Activated CD8-positive, alpha-beta T cell treated with anti-CD3 and anti-CD28 coated beads for 36 hours (primary cell): ENCODE measurements at regions not wholly inside any gene's neighbourhood (a gene's known extent, or its start where the extent isn't known, plus 50 kb on each side); places are given as distances from the start of the nearest gene placed in this dataset.
A peak's percentile ranks its signal among the peaks of the same experiment; 100 is the strongest.

Source experiments
- ATAC-seq: fragments of 200-7000 bp; cut with Tn5 transposase; one replicate; pipeline ENCODE4 v1.10.0; 2021; ENCODE audit warnings: mild to moderate bottlenecking, moderate library complexity
- CTCF ChIA-PET: fragments of 350-600 bp; sonication (Branson Sonifier 250); formaldehyde crosslinking; loops from one replicate; lab custom pipeline; 2021; ENCODE audit warnings: antibody characterized with exemption; lab: Charles Lee
- POLR2A ChIA-PET: fragments of 350-600 bp; sonication (Branson Sonifier 250); formaldehyde crosslinking; loops from one replicate; lab custom pipeline; 2021; ENCODE audit warnings: antibody characterized with exemption; lab: Charles Lee
- DNase-seq: peaks from one replicate; pipeline ENCODE4 v3.0.0-alpha.2; 2020
- H3K27ac Mint-ChIP-seq: one replicate; pipeline ENCODE4 v1.8.0; 2021; ENCODE audit warnings: mild to moderate bottlenecking, mixed read lengths
- H3K27me3 Mint-ChIP-seq: one replicate; pipeline ENCODE4 v1.8.0; 2021; ENCODE audit warnings: mixed read lengths
- H3K36me3 Mint-ChIP-seq: one replicate; pipeline ENCODE4 v1.8.0; 2021; ENCODE audit warnings: low read depth, mixed read lengths
- H3K4me1 Mint-ChIP-seq: one replicate; pipeline ENCODE4 v1.8.0; 2021; ENCODE audit warnings: low read depth, mixed read lengths
- H3K4me3 Mint-ChIP-seq: one replicate; pipeline ENCODE4 v1.8.0; 2021; ENCODE audit warnings: mild to moderate bottlenecking, moderate library complexity, mixed read lengths
- H3K9me3 Mint-ChIP-seq: one replicate; pipeline ENCODE4 v1.8.0; 2021; ENCODE audit warnings: mixed read lengths
- intact Hi-C: fragments of 100-400 bp; cut with micrococcal nuclease; formaldehyde crosslinking; loops from one replicate; pipeline ENCODE4 v1.10.0; 2022
- TF ChIP-seq, protein P1 (sequence below): fragments of 200-600 bp; IDR thresholded peaks from one replicate; pipeline ENCODE4 v1.8.0; 2022; ENCODE audit warnings: antibody characterized with exemption, mild to moderate bottlenecking

DNA sequence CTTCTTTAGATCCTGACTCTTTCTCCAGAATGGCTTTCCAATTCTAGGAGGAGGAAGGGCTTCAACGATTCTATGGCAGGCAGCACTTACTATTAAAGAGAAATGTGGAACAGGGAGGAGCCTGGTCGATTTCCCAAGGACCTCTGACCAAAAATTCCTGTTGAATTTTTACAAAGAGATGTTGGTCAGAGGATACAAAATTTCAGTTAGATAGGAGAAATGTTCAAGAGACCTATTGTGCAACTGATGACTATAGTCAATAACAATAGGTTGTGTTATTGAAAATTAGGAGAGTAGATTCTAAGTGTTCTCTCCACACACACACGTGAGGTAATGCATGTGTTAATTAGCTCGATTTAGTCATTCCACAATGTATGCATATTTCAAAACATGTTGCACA is 130.1 kb upstream of the TNFAIP3 start:
- POLR2A ChIA-PET: no interaction called here
- TF ChIP-seq, protein P1, sequence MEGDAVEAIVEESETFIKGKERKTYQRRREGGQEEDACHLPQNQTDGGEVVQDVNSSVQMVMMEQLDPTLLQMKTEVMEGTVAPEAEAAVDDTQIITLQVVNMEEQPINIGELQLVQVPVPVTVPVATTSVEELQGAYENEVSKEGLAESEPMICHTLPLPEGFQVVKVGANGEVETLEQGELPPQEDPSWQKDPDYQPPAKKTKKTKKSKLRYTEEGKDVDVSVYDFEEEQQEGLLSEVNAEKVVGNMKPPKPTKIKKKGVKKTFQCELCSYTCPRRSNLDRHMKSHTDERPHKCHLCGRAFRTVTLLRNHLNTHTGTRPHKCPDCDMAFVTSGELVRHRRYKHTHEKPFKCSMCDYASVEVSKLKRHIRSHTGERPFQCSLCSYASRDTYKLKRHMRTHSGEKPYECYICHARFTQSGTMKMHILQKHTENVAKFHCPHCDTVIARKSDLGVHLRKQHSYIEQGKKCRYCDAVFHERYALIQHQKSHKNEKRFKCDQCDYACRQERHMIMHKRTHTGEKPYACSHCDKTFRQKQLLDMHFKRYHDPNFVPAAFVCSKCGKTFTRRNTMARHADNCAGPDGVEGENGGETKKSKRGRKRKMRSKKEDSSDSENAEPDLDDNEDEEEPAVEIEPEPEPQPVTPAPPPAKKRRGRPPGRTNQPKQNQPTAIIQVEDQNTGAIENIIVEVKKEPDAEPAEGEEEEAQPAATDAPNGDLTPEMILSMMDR: no peak
- intact Hi-C loops: no loop called here
- ATAC-seq (no peak), DNase-seq (no peak)
- Mint-ChIP-seq H3K27me3 (peaks cover 2% of the 10 kb centered on the region), H3K9me3 (no peaks in the 10 kb centered on the region), H3K4me1 (peaks cover 20% of the 10 kb centered on the region), H3K4me3 (no peak overlapping the region), H3K27ac (no peak overlapping the region), H3K36me3 (no peaks in the 10 kb centered on the region)
- CTCF ChIA-PET: interaction anchor here (1.6 kb wide), 1 partner anchor 131 kb away, joined by 3 read pairs; the partner anchor contains the start of gene TNFAIP3

DNA sequence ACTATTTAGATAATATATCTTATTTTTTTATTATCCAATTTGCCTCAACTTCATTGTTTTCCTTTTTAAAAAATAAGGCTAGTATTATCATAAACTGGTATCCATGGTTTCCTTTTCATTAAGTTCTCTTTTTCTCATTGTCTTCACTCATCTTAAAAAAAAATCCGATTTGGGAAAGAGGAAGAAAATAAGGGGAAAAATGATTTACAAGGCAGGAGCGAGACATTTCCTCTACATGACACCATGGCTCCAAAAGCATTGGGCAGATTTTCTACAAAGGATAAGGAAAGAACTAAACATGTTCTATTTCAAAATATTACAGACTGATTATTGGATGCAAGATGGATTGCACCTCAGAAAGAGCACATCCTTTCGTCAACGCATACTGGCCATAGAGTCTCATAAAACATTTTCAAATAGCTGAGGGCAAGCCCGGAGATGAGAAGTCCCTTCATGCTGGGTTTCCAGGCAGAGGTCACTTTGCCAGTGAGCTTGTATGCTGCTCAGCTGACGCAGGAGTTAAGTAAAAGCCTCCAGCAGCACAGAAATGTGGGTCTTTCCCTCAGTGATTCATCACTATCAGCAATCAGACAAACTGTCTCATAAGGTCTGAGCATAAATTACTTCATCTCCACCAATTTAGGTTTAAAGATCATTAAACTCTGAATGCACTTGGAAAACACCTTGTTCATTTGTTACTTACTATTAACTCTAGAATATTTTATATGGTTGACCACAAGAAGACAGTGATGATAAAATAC is 129.0 kb upstream of the TNFAIP3 start:
- peak; percentile 64 for ATAC-seq
- Mint-ChIP-seq H3K27ac (no peak overlapping the region), H3K36me3 (peaks cover under 1% of the 10 kb centered on the region), H3K4me3 (no peak overlapping the region), H3K4me1 (peaks cover 20% of the 10 kb centered on the region), H3K9me3 (no peaks in the 10 kb centered on the region), H3K27me3 (peaks cover 2% of the 10 kb centered on the region)
- TF ChIP-seq, protein P1: no peak
- ChIA-PET POLR2A (no interaction called here), CTCF (no interaction called here)
- intact Hi-C loops: no loop called here
- peak; percentile 23 for DNase-seq

DNA sequence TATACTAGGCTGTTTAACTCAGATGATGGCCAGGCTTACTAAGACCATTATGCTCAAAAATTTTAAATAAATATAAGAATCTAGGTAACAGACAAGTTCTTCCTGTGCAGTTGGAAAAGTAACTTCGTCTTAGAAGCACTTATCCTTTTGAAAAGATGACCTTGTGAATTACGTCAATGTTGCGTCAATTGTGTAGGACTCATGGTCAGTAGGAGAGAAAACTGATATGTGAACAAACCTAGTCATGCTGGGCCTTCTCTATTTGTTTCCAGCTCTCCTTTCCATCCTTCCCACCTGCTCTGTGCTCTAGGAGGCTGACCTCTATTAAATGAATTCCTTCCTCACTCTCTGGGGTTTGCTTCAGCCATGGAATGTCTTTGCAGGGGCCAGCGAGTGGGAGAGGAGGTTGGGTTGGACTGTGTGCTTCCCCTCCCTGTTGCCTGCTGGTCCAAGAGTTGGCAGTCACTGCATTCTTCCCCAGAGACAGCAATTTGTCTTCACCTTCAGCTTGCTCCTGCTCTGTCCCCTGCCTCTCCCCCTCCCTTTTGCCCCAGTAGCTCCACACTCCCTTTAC is 128.0 kb upstream of the TNFAIP3 start:
- intact Hi-C loops: no loop called here
- CTCF ChIA-PET: no interaction called here
- no peak overlapping the region for H3K4me3 Mint-ChIP-seq
- peaks cover 2% of the 10 kb centered on the region for H3K27me3 Mint-ChIP-seq
- ATAC-seq: no peak
- POLR2A ChIA-PET: interaction anchor here (1.4 kb wide), 1 partner anchor 15 kb away, joined by 3 read pairs; no protein-coding TSS in a partner anchor
- H3K9me3 Mint-ChIP-seq: no peaks in the 10 kb centered on the region
- H3K36me3 Mint-ChIP-seq: peaks cover 1% of the 10 kb centered on the region
- no peak overlapping the region for H3K27ac Mint-ChIP-seq
- DNase-seq: no peak
- TF ChIP-seq, protein P1: no peak
- H3K4me1 Mint-ChIP-seq: peaks cover 25% of the 10 kb centered on the region

DNA sequence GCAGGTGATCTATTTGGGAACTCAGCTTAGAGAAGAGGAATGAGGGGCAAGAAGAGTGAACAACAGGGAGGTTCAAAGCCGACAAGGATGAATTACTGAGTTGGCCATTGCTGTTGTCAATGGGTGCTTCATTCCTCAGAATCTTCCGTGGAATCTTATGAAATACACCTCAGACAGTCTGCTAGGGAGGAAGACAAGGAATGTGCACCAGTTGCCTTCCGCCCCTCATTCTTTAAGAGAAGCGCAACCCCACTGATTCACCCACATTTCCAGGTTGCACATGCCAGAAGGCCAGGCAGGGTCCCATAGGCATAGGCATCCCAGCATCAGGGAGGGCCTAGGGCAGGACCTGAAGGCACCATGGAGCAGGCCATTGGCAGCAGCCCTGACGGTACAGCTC is 127.5 kb upstream of the TNFAIP3 start:
- H3K9me3 Mint-ChIP-seq: no peaks in the 10 kb centered on the region
- intact Hi-C loops: no loop called here
- TF ChIP-seq, protein P1: no peak
- ChIA-PET POLR2A (interaction anchor here (1.4 kb wide), 1 partner anchor 15 kb away, joined by 3 read pairs; no protein-coding TSS in a partner anchor), CTCF (interaction anchor here (1.2 kb wide), 1 partner anchor 54 kb away, joined by 3 read pairs; no protein-coding TSS in a partner anchor)
- H3K36me3 Mint-ChIP-seq: peaks cover 1% of the 10 kb centered on the region
- DNase-seq (no peak), ATAC-seq (no peak)
- peaks cover 2% of the 10 kb centered on the region for H3K27me3 Mint-ChIP-seq
- no peak overlapping the region for H3K27ac Mint-ChIP-seq
- no peak overlapping the region for H3K4me3 Mint-ChIP-seq
- H3K4me1 Mint-ChIP-seq: peaks cover 29% of the 10 kb centered on the region
